ENCODE measurements at regions not wholly inside any gene's neighbourhood (a gene's known extent, or its start where the extent isn't known, plus 50 kb on each side); places are given as distances from the start of the nearest gene placed in this dataset.

- FAIRE-seq (peak; percentile 28), DNase-seq (ENCODE audit: low read depth) (no peak)
- no peaks in the 10 kb centered on the region for H3K27me3 ChIP-seq (ENCODE audit: control insufficient read depth, insufficient read depth, low read length)
- no peaks in the 10 kb centered on the region for H3K36me3 ChIP-seq (ENCODE audit: control insufficient read depth, insufficient read depth, low read length)
- no peak for TF ChIP-seq CTCF (IDR thresholded peaks at IDR 0.05; ENCODE audit: insufficient read depth, low read length, severe bottlenecking)
- no peak overlapping the region for H3K4me3 ChIP-seq (ENCODE audit: low read depth, low read length)
Observed at GRCh38 chr15:31463521-31464102, 137.0 kb downstream of the KLF13 start.

- Histone ChIP-seq H3K4me3 (ENCODE audit: low read depth, low read length) (no peak overlapping the region), H3K36me3 (ENCODE audit: control insufficient read depth, insufficient read depth, low read length) (no peaks in the 10 kb centered on the region), H3K27me3 (ENCODE audit: control insufficient read depth, insufficient read depth, low read length) (no peaks in the 10 kb centered on the region)
- FAIRE-seq (peak; percentile 64), DNase-seq (ENCODE audit: low read depth) (no peak)
- no peak for TF ChIP-seq CTCF (IDR thresholded peaks at IDR 0.05; ENCODE audit: insufficient read depth, low read length, severe bottlenecking)
Observed at GRCh38 chr15:31464216-31465082, 137.8 kb downstream of the KLF13 start.

- H3K36me3 ChIP-seq (ENCODE audit: control insufficient read depth, insufficient read depth, low read length), result no peaks in the 10 kb centered on the region
- TF ChIP-seq CTCF (IDR thresholded peaks at IDR 0.05; ENCODE audit: insufficient read depth, low read length, severe bottlenecking), result no peak
- H3K27me3 ChIP-seq (ENCODE audit: control insufficient read depth, insufficient read depth, low read length), result no peaks in the 10 kb centered on the region
- FAIRE-seq (peak; percentile 92), DNase-seq (ENCODE audit: low read depth) (peak; percentile 95)
- H3K4me3 ChIP-seq (ENCODE audit: low read depth, low read length), result no peak overlapping the region
Observed at GRCh38 chr15:31465083-31465955, 138.7 kb downstream of the KLF13 start.

- Histone ChIP-seq H3K36me3 (ENCODE audit: control insufficient read depth, insufficient read depth, low read length) (no peaks in the 10 kb centered on the region), H3K27me3 (ENCODE audit: control insufficient read depth, insufficient read depth, low read length) (no peaks in the 10 kb centered on the region), H3K4me3 (ENCODE audit: low read depth, low read length) (no peak overlapping the region)
- no peak for DNase-seq (ENCODE audit: low read depth)
- no peak for FAIRE-seq
- no peak for TF ChIP-seq CTCF (IDR thresholded peaks at IDR 0.05; ENCODE audit: insufficient read depth, low read length, severe bottlenecking)
Observed at GRCh38 chr15:31467361-31467760, 140.7 kb downstream of the KLF13 start.

GRCh38 chr15:31468911-31469785, 142.5 kb downstream of the KLF13 start:
- TF ChIP-seq CTCF (IDR thresholded peaks at IDR 0.05; ENCODE audit: insufficient read depth, low read length, severe bottlenecking), result no peak
- Histone ChIP-seq H3K36me3 (ENCODE audit: control insufficient read depth, insufficient read depth, low read length) (no peaks in the 10 kb centered on the region), H3K4me3 (ENCODE audit: low read depth, low read length) (no peak overlapping the region), H3K27me3 (ENCODE audit: control insufficient read depth, insufficient read depth, low read length) (no peaks in the 10 kb centered on the region)
- FAIRE-seq (no peak), DNase-seq (ENCODE audit: low read depth) (no peak)
